OCI-LY1 (cell line): ENCODE measurements at regions not wholly inside any gene's neighbourhood (a gene's known extent, or its start where the extent isn't known, plus 50 kb on each side); places are given as distances from the start of the nearest gene placed in this dataset.

Source experiments
- H2AFZ ChIP-seq: fragments of 200-600 bp; sonication (generic), shearing (Covaris generic); 2 replicates; pipeline ENCODE4 v1.6.0; 2014; ENCODE audit warnings: antibody characterized with exemption, mild to moderate bottlenecking, low read length
- H3F3A ChIP-seq: fragments of 200-600 bp; sonication (generic), shearing (Covaris generic); 2 replicates; pipeline ENCODE4 v1.6.0; 2014; ENCODE audit warnings: mild to moderate bottlenecking, antibody characterized with exemption, low read length, moderate library complexity; ENCODE audit not compliant: insufficient read depth
- H3K27ac ChIP-seq: fragments of 200-600 bp; sonication (generic); 2 replicates; pipeline ENCODE4 v1.5.1; 2014; ENCODE audit warnings: low read length, mixed run types, mild to moderate bottlenecking, low read depth; ENCODE audit not compliant: poor library complexity, severe bottlenecking
- H3K27me3 ChIP-seq: fragments of 200-600 bp; sonication (generic); 2 replicates; pipeline ENCODE4 v1.6.0; 2014; ENCODE audit warnings: antibody characterized with exemption, mild to moderate bottlenecking, low read length, moderate library complexity; ENCODE audit not compliant: insufficient read depth
- H3K36me3 ChIP-seq: fragments of 200-600 bp; sonication (generic); 2 replicates; pipeline ENCODE4 v1.6.1; 2014; ENCODE audit warnings: mild to moderate bottlenecking, antibody characterized with exemption, low read length, moderate library complexity, mixed read lengths; ENCODE audit not compliant: insufficient read depth
- H3K4me1 ChIP-seq: fragments of 200-600 bp; sonication (generic); 2 replicates; pipeline ENCODE4 v1.5.1; 2014; ENCODE audit warnings: mild to moderate bottlenecking, low read length, moderate library complexity; ENCODE audit not compliant: insufficient read depth, severe bottlenecking
- H3K4me2 ChIP-seq: fragments of 200-600 bp; sonication (generic), shearing (Covaris generic); 2 replicates; pipeline ENCODE4 v1.6.1; 2014; ENCODE audit warnings: low read length
- H3K4me3 ChIP-seq: fragments of 200-600 bp; sonication (generic); 2 replicates; pipeline ENCODE4 v1.5.1; 2014; ENCODE audit warnings: low read length, low read depth, mild to moderate bottlenecking, mixed read lengths; ENCODE audit not compliant: poor library complexity, severe bottlenecking
- H3K79me2 ChIP-seq: fragments of 200-600 bp; shearing (Covaris generic); 2 replicates; pipeline ENCODE4 v1.6.1; 2016; ENCODE audit warnings: mixed run types, low read length, mixed read lengths; ENCODE audit not compliant: insufficient read depth
- H3K9ac ChIP-seq: fragments of 200-600 bp; sonication (generic), shearing (Covaris generic); 2 replicates; pipeline ENCODE4 v1.6.1; 2014; ENCODE audit warnings: mild to moderate bottlenecking, low read length, mixed read lengths
- H3K9me2 ChIP-seq: fragments of 200-600 bp; sonication (generic), shearing (Covaris generic); 2 replicates; pipeline ENCODE4 v1.6.1; 2014; ENCODE audit warnings: low read depth, mild to moderate bottlenecking, low read length, mixed read lengths
- H3K9me3 ChIP-seq: fragments of 200-600 bp; shearing (Covaris generic); 2 replicates; pipeline ENCODE4 v1.6.1; 2014; ENCODE audit warnings: low read length, mixed read lengths
- H4K20me1 ChIP-seq: fragments of 200-600 bp; sonication (generic), shearing (Covaris generic); 2 replicates; pipeline ENCODE4 v1.6.0; 2016; ENCODE audit warnings: mild to moderate bottlenecking, low read length; ENCODE audit not compliant: insufficient read depth
- CTCF ChIP-seq: fragments of 200-600 bp; sonication (generic), shearing (Covaris generic); IDR thresholded peaks from 2 replicates; pipeline ENCODE4 v1.5.1; 2017; ENCODE audit warnings: mild to moderate bottlenecking, antibody characterized with exemption, low read length, moderate library complexity, mixed read lengths
- EZH2 ChIP-seq: fragments of 200-600 bp; sonication (generic), shearing (Covaris generic); IDR thresholded peaks from 2 replicates; pipeline ENCODE4 v1.8.0; 2017; ENCODE audit warnings: borderline replicate concordance, mixed run types, mild to moderate bottlenecking, antibody characterized with exemption, low read length, moderate library complexity, mixed read lengths

GRCh38 chr19:29067831-29068230, 145.1 kb downstream of the UQCRFS1 start:
- Histone ChIP-seq H2AFZ (no peak overlapping the region), H3K4me1 (no peaks in the 10 kb centered on the region), H3K36me3 (no peaks in the 10 kb centered on the region), H3K9me2 (no peaks in the 10 kb centered on the region), H3K4me2 (no peak overlapping the region), H3F3A (no peaks in the 10 kb centered on the region), H3K27ac (no peak overlapping the region), H3K27me3 (no peaks in the 10 kb centered on the region), H3K4me3 (no peak overlapping the region), H4K20me1 (no peaks in the 10 kb centered on the region), H3K9ac (no peak overlapping the region), H3K79me2 (no peaks in the 10 kb centered on the region), H3K9me3 (no peaks in the 10 kb centered on the region)
- TF ChIP-seq EZH2 (no peak), CTCF (no peak)

GRCh38 chr19:29062475-29063435, 150.2 kb downstream of the UQCRFS1 start:
- H2AFZ ChIP-seq = no peak overlapping the region

GRCh38 chr19:29060813-29061364, 152.1 kb downstream of the UQCRFS1 start:
- H3K4me2 ChIP-seq = no peak overlapping the region
- no peaks in the 10 kb centered on the region for H3K9me3 ChIP-seq
- H3K9ac ChIP-seq = no peak overlapping the region
- H3K27ac ChIP-seq = no peak overlapping the region
- no peaks in the 10 kb centered on the region for H4K20me1 ChIP-seq
- no peak overlapping the region for H2AFZ ChIP-seq
- no peaks in the 10 kb centered on the region for H3K27me3 ChIP-seq
- no peak for TF ChIP-seq CTCF
- TF ChIP-seq EZH2 = no peak
- no peaks in the 10 kb centered on the region for H3K79me2 ChIP-seq
- no peak overlapping the region for H3K4me3 ChIP-seq
- no peaks in the 10 kb centered on the region for H3K36me3 ChIP-seq
- no peaks in the 10 kb centered on the region for H3F3A ChIP-seq
- H3K4me1 ChIP-seq = no peaks in the 10 kb centered on the region
- H3K9me2 ChIP-seq = no peaks in the 10 kb centered on the region

More at GRCh38 chr19:29062475-29063435, 150.2 kb downstream of the UQCRFS1 start:
- H3K4me1 ChIP-seq = no peaks in the 10 kb centered on the region
- no peaks in the 10 kb centered on the region for H4K20me1 ChIP-seq
- H3K79me2 ChIP-seq = no peaks in the 10 kb centered on the region
- no peak for TF ChIP-seq EZH2
- TF ChIP-seq CTCF = no peak
- no peak overlapping the region for H3K9ac ChIP-seq
- no peak overlapping the region for H3K4me3 ChIP-seq
- H3K9me3 ChIP-seq = no peaks in the 10 kb centered on the region
- no peaks in the 10 kb centered on the region for H3F3A ChIP-seq
- H3K27me3 ChIP-seq = no peaks in the 10 kb centered on the region
- no peaks in the 10 kb centered on the region for H3K36me3 ChIP-seq
- no peaks in the 10 kb centered on the region for H3K9me2 ChIP-seq
- no peak overlapping the region for H3K4me2 ChIP-seq
- no peak overlapping the region for H3K27ac ChIP-seq
